HL-60/S4 treated with phorbol 12-myristate 13-acetate at 8.2 ng/mL for 4 days and 3 days (cell line): ENCODE measurements at regions not wholly inside any gene's neighbourhood (a gene's known extent, or its start where the extent isn't known, plus 50 kb on each side); places are given as distances from the start of the nearest gene placed in this dataset.

ENCODE experiments used
- in situ Hi-C: fragments of 300-500 bp; cut with MboI; formaldehyde crosslinking; loops from 2 replicates; pipeline ENCODE4 v1.15.0; 2022; ENCODE audit warnings: low sequenced_read_pairs

- in situ Hi-C loops: no loop called here
Observed at GRCh38 chr2:175478096-175478768, 296.7 kb upstream of the ATP5MC3 start.

DNA sequence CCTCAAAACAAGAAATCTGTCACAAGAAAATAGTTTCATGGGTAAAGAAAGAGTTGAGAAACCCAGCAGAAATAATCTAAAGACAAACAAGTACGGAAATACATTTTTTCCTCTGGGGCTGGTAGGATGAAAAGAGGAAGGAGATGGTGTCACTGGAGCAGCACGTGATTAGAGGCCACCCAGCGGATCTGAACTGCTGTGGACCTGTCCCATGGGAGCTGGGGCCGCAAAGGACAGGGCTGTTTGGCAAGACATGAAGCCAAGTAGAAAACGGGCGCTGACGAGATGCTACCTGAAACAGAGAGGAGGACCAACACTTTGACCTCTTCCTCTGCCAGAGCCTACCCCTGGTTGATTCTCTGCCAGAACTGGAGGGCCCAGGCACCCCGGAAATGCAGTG lies 295.4 kb upstream of the ATP5MC3 start:
- in situ Hi-C loops: no loop called here

- in situ Hi-C loops: no loop called here
Observed at GRCh38 chr2:175476374-175476773, 294.9 kb upstream of the ATP5MC3 start.

GRCh38 chr2:175475130-175475529 lies 293.6 kb upstream of the ATP5MC3 start:
- in situ Hi-C loops: no loop called here

GRCh38 chr2:175468431-175469098 lies 287.1 kb upstream of the ATP5MC3 start:
- in situ Hi-C loops: no loop called here

DNA sequence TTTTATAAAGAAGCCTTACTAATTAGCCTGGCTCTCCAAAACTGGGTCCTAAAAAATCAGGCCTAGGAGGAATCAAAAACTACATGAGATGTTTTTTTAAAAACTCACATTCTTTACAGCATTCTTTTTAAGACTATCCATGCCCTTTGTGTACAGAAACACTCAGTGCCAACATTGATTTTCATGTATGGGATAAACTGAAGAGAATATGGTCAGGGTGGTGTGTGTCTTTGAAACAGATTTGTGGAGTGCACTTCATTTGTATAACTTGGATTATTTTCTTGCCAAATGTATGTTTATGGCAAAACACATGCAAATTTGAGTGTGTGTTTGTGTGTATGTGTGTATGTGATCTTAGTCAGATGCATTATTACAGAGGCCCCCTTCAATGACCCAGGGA lies 283.6 kb upstream of the ATP5MC3 start:
- in situ Hi-C loops: no loop called here

- in situ Hi-C loops: no loop called here
Observed at GRCh38 chr2:175464311-175464670, 282.8 kb upstream of the ATP5MC3 start.

DNA sequence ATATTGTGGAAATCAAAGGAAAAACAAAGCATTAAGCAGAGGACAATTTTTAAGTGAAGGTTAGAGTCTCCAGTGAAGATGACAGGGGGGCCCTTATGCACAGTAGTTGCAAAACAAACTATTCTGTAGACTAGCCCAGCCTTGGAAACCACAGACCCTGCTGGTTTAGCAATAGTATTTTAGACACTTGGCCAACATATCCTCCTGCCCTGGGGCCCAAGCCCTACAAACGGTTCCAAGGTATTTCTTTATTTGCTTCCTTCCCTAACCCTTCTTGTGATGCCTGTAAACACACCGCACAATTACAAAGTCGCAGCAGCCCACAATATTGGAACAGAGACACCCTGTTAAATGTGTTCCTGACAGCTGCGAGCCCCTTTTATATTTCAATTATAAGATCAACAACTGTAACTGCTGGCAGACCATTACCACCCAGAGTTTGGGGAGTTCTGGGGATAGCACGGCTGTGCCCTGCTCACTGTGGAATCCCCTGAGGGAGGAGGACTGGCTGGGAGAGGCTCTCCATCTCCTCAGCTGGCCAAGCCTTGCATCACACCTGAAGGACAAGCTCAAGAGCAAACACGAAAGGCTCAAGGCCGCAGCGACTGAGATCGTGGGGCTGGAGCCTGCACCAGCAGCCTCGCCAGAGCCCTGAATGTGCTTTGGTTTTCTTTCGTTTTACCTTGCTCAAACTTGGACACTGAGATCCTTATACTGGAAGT lies 282.2 kb upstream of the ATP5MC3 start:
- in situ Hi-C loops: no loop called here

GRCh38 chr2:175463169-175463568 lies 281.7 kb upstream of the ATP5MC3 start:
- in situ Hi-C loops: no loop called here

GRCh38 chr2:175462246-175462645 lies 280.7 kb upstream of the ATP5MC3 start:
- in situ Hi-C loops: no loop called here

DNA sequence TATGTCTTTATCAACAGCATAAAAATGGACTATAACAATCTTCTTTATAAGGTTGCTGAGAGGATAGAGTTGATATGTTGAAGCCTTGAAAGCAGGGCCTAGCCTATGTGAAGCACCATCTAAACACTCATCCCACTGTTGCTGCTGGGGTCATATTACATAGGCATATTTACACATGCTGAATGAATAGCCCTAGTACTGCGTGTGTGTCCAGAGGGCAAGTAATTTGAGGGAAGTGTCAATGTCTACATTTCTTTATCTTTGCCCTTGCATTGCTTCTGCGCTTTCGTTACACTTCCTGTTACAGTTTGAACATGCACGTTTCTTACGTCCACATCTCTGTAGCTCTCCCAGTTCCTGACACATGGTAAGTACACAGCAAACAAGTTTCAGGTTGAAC lies 280.3 kb upstream of the ATP5MC3 start:
- in situ Hi-C loops: no loop called here

DNA sequence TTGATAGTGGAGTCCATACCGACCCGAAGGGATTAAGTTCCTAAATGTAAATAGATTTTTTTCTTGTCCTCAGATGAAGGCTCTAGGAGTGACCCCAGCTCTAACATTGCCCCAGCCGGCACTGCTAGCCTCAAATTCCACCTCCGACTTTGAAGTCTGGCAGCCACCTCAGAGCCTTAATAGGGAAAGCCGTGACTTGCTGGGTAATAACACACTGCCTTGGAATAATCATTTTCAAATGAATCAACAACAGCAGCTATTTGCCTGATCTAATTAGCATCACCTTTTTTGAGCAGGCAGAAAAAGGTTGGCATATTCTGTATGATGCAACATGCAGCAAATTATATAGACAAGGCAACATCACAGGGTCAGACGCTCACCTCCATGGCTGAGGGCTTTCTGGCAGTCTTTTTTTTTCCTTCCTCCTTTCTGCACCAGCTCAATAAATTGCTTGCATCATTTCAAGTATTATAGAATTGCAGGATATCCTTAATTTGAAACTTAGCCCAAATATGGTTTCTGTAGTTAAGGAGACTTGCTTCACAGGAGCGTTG lies 276.5 kb upstream of the ATP5MC3 start:
- in situ Hi-C loops: no loop called here

- in situ Hi-C loops: no loop called here
Observed at GRCh38 chr2:175454953-175455389, 273.5 kb upstream of the ATP5MC3 start.

DNA sequence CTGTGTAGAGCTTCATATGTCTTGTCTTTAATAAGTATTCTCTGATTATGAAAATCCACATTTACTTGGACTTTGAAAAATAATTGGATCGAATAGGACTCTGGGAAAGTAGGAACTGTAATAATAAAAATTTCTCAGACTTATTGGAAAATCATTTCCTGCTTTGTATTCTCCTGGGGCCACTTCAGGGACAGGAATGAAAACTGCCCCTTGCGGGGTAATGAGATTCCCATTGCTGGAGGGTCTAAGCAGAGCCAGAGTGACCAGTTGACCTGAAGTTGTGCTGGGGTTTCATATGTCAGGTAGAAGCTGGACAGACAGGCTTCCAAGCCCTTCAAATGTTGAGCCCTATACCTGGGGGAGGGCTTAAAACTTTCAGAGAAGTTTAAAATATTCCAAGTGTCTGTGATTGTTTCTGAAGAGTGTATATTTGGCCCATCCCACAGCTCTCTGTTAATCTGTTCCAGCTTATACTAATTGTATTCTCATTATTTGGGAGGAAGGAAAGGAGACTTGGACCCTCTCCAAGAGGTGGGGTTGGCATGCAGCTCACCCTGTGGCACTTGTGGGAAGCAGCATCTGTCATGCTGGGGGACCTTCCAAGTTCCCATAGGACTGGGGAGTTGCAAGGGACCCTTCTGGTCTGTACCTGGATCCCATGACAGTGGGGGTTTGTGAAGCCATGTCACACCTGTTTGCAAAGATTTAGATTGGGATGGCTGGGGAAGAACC lies 268.7 kb upstream of the ATP5MC3 start:
- in situ Hi-C loops: no loop called here

DNA sequence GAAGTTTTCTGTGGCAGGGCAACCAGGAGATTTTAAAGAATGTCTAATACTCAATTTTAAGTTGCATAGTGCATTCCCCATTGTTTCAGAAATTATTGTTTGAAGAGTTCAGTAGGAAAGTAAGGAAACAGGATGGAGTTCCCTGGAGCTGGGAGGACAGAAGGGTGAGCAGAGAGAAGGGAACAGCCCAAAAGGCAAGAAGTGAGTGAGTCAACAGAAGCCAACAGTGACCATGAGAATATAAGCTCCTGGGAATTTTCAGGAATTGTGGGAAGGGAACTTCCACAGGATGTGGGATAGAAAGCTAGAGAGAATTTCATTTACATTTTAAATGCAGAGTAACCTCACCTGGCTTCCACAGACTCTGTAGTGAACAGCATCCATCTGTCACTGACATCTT lies 268.1 kb upstream of the ATP5MC3 start:
- in situ Hi-C loops: no loop called here

- in situ Hi-C loops: no loop called here
Observed at GRCh38 chr2:175446201-175446600, 264.7 kb upstream of the ATP5MC3 start.

DNA sequence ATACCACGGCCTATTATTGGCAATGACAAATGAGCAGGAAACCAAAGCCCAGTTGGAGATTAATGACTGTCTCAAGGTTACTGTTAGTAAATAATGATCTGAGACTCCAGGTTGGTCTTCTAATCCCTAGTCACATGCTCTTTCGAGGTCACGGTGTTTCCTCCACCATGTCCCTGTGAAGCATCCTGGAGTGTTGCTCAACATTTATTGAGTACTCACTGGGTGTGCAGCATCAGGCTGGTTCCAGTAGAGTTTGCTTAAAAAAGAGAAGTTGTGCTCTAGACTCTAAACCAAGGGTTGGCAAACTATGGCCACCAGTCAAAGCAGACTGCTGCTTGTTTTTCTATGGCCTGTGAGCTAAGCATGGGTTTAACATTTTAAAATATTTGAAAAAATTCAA lies 263.8 kb upstream of the ATP5MC3 start:
- in situ Hi-C loops: no loop called here

DNA sequence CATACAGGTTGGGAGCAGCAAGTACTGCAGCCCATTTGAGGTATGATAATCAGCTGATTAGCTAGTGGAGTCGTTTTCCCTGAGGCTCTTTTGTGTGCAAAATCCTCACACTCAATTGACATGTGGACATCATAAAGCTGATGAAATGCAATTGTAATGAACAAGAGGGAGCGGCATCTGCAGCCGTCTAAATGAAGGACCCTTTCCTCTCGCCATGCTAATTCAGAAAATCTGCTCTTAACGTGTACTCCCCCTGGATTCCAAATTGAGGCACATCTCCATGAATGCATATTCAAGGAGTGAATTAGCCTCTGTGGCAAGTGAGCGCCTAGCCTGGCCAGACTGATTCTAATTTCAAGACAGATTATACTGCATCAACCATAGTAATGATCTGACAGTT lies 260.9 kb upstream of the ATP5MC3 start:
- in situ Hi-C loops: no loop called here

DNA sequence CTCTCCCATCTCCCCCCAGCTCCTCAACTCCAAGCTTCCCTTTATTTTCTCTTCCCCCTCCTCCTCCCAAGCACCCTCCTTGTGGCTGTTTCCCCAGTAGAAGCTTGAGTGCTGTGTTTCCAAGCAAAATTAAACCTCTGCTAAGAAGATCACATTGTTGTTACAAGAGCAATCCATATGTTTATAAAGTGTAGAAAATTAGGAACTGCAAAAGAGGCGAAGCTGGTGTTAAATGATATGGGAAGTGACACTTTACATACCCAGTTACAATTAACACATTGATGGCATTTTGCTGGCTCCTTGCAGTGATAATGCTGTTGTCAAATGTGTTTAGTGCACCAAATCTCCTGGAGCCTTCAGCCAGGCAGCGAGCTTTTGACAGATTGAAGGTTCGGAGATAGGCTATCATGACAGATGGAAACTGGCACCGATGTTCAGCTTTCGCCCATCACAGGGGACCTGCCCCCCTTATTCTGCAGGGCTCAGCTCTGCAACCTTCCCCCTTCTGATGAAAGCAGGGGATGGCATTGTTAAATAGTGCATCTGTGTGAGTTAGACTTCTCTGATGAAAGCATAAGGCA lies 259.8 kb upstream of the ATP5MC3 start:
- in situ Hi-C loops: no loop called here

DNA sequence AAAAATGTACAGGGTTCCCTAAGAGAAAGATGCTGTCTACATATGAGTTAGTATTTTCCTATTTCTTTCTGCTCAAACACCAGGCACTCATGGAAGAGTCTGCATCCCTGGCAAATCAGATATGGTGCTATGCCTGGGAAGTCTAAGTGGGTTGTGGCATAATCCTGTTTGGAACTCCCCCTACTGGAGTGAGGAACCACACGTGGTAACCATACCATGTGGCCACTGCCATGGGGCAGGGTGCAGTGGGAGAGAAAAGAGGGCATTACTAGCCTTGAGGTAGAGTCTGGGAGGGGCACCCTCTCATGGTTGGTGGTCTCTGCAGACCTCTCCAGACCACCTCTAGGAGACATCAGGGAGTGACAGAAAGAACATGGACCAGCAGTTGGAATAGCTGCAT lies 257.9 kb upstream of the ATP5MC3 start:
- in situ Hi-C loops: no loop called here

GRCh38 chr2:175437167-175437566 lies 255.7 kb upstream of the ATP5MC3 start:
- in situ Hi-C loops: no loop called here
